ENCODE measurements at regions not wholly inside any gene's neighbourhood (a gene's known extent, or its start where the extent isn't known, plus 50 kb on each side); places are given as distances from the start of the nearest gene placed in this dataset.

DNA sequence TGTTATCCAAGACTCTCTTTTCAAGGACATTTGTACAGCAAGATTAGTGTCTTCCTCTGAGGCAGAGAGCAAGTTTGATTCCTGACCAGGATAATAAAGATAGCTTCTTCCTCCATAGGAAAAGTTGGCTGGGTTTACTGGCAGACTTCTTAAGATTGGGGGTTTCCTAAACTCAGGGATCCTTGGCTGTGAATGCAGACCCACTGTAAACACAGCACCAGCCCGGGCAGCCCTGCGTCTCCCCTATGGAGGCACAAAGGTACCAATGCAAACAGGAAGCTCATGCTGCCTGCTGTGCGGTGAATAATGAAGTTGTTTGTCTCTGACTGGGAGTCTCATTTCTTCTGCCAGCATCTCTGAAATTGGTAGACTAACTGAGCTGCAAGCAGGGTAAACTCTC lies 96.2 kb upstream of the ARHGAP28 start:
- TF ChIP-seq YY1 (IDR thresholded peaks at IDR 0.05; ENCODE audit: insufficient read depth, insufficient read length) (no peak), ZNF274 (IDR thresholded peaks at IDR 0.05; ENCODE audit: low read depth, low read length) (no peak)

All from NT2/D1 (cell line).